ENCODE measurements at regions not wholly inside any gene's neighbourhood (a gene's known extent, or its start where the extent isn't known, plus 50 kb on each side); places are given as distances from the start of the nearest gene placed in this dataset.
A peak's percentile ranks its signal among the peaks of the same experiment; 100 is the strongest.

- peaks cover 25% of the 10 kb centered on the region for H3K27me3 ChIP-seq (ENCODE audit: control insufficient read depth, insufficient read depth, low read length)
- ChIA-PET CTCF (no interaction called here), POLR2A (ENCODE audit: unreplicated experiment) (no interaction called here)
- ATAC-seq (ENCODE audit: low read depth), result no peak
- no peak overlapping the region for H3K9ac ChIP-seq (ENCODE audit: low read depth, low read length)
- H3K4ac ChIP-seq (ENCODE audit: low read depth, low read length), result no peak overlapping the region
- no peak overlapping the region for H3K23ac ChIP-seq (ENCODE audit: low read depth, low read length)
- H4K20me1 ChIP-seq (ENCODE audit: insufficient read depth, low read length), result no peaks in the 10 kb centered on the region
- no peak overlapping the region for H3K56ac ChIP-seq (ENCODE audit: extremely low read depth, insufficient read depth, low read length)
- H2AK9ac ChIP-seq (replicated peaks; ENCODE audit: low read depth, low read length, poor library complexity), result no peak overlapping the region
- H4K8ac ChIP-seq (ENCODE audit: low read depth in 2 of 2, low read length in 2 of 2), result no peak overlapping the region
- H3K36me3 ChIP-seq (ENCODE audit: control insufficient read depth, insufficient read depth, low read length), result no peaks in the 10 kb centered on the region
- no peak overlapping the region for H3K14ac ChIP-seq (replicated peaks; ENCODE audit: low read depth, low read length)
- no peak overlapping the region for H4K5ac ChIP-seq (ENCODE audit: low read depth, low read length)
- no peak overlapping the region for H2BK120ac ChIP-seq (ENCODE audit: low read depth, low read length)
- H3K79me1 ChIP-seq (ENCODE audit: low read depth in 1 of 2, low read length in 2 of 2), result no peaks in the 10 kb centered on the region
- no peak overlapping the region for H3K4me3 ChIP-seq (ENCODE audit: insufficient read depth, low read depth, low read length)
- dilution Hi-C loops (cut with HindIII; ENCODE audit: low sequenced_read_pairs, unreplicated experiment), result no loop called here
- no peak for DNase-seq
- no peak overlapping the region for H2BK5ac ChIP-seq (ENCODE audit: low read depth, low read length, poor library complexity, severe bottlenecking)
- H2AFZ ChIP-seq (replicated peaks; ENCODE audit: low read length, poor library complexity), result no peak overlapping the region
- H3K18ac ChIP-seq (ENCODE audit: low read depth, low read length), result no peak overlapping the region
- no peaks in the 10 kb centered on the region for H3K9me1 ChIP-seq (ENCODE audit: insufficient read depth, low read length)
- intact Hi-C loops (cut with micrococcal nuclease), result no loop called here
- BruUV-seq (replicated peaks), result no TSS peak
- WGBS, 2 experiments (ENCODE audit: extremely low coverage in 2 of 2, insufficient read length in 1 of 2), result no CpG with 5 or more reads among the region's 7 CpGs
- H2AK5ac ChIP-seq (ENCODE audit: low read depth, low read length), result no peak overlapping the region
- no peak overlapping the region for H2BK15ac ChIP-seq (ENCODE audit: low read depth, low read length)
- H3K4me1 ChIP-seq (ENCODE audit: control insufficient read depth, insufficient read depth, low read length), result no peaks in the 10 kb centered on the region
- TF ChIP-seq USF2 (IDR thresholded peaks at IDR 0.05; ENCODE audit: low read depth, low read length), result no peak
- peak; percentile 49; the same call in 1 of the 2 replicates for TF ChIP-seq MAFK (IDR thresholded peaks at IDR 0.05; ENCODE audit: low read depth, low read length)
- no peak overlapping the region for H3K4me2 ChIP-seq (ENCODE audit: low read depth, low read length)
- no peak overlapping the region for H2BK20ac ChIP-seq (ENCODE audit: low read depth, low read length)
- no peaks in the 10 kb centered on the region; the same call in none of the 2 replicates for H3K9me3 ChIP-seq (ENCODE audit: control insufficient read depth, insufficient read depth, low read length)
- H4K91ac ChIP-seq (ENCODE audit: insufficient read depth, low read depth, low read length), result no peak overlapping the region
- H3K27ac ChIP-seq (ENCODE audit: insufficient read depth, low read length), result no peak overlapping the region
- in situ Hi-C loops (cut with MboI; ENCODE audit: low sequenced_read_pairs), result no loop called here
These were observed 92.6 kb upstream of the SLC22A23 start for GRCh38 chr6:3549314-3549940.
